Omental fat pad (tissue), 3 donors: ENCODE measurements at regions not wholly inside any gene's neighbourhood (a gene's known extent, or its start where the extent isn't known, plus 50 kb on each side); places are given as distances from the start of the nearest gene placed in this dataset.

Experiments used
- ATAC-seq: fragments of 150-250 bp; one replicate; pipeline ENCODE4 v1.9.1; 2016; ENCODE audit warnings: mild to moderate bottlenecking, moderate library complexity; ENCODE audit not compliant: low FRiP score
- DNase-seq: peaks from one replicate; pipeline ENCODE4 v3.0.0-alpha.2; 2019; ENCODE audit warnings: low spot score
- TF ChIP-seq, protein P1 (sequence below), 3 donors: fragments of 450-650 bp; IDR thresholded peaks; one replicate each; pipeline ENCODE4 v1.5.1; 2016 to 2017; ENCODE audit warnings: antibody characterized with exemption in 3 of 3, mild to moderate bottlenecking in 3 of 3, moderate library complexity in 2 of 3

DNA sequence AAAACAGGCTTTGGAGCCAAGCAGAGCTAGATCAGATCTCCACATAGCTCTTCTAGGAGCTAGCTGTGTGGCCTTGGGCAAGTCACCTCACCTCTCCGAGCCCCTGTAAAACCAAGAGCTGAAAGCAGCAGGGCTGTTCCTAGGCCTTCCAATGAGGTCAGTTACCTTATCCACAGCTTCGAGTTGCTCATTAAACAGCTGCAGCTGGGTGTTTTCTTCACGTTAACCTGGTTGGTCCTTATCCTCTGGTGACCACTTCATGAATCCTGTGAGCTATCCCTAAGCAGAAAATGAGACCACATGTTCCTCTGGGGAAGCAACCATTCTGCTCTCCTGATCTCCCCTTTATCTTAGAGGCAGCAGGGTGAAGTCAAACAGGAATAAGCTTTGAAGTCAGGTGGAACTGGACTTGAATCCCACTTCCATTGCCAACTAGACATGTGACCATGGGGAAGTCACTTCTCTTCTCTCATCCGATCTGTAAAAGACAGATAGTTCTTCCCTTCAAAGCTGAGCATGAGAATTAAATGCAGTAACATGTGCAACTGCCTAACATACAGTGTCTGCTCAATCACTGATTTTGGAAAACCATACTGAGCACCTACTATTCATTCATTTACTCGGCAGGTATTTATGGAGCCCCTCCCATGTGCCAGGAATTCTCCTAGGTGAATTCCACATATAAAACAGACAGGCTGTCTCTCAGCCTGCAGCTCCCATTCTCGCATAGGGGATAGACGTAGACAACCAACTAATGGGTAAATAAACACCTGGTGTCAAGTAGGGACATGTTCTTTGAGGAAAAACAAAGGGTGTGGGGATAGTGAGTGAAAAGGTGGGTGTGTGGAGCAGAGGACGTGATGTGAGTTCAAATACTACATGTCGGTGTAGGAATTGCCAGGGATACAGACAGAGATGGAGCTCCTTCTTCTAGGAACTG lies 111.7 kb upstream of the BOD1 start:
- ATAC-seq (no peak), DNase-seq (no peak)
- TF ChIP-seq, protein P1, sequence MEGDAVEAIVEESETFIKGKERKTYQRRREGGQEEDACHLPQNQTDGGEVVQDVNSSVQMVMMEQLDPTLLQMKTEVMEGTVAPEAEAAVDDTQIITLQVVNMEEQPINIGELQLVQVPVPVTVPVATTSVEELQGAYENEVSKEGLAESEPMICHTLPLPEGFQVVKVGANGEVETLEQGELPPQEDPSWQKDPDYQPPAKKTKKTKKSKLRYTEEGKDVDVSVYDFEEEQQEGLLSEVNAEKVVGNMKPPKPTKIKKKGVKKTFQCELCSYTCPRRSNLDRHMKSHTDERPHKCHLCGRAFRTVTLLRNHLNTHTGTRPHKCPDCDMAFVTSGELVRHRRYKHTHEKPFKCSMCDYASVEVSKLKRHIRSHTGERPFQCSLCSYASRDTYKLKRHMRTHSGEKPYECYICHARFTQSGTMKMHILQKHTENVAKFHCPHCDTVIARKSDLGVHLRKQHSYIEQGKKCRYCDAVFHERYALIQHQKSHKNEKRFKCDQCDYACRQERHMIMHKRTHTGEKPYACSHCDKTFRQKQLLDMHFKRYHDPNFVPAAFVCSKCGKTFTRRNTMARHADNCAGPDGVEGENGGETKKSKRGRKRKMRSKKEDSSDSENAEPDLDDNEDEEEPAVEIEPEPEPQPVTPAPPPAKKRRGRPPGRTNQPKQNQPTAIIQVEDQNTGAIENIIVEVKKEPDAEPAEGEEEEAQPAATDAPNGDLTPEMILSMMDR (IDR thresholded peaks at IDR 0.05), result no peak

- TF ChIP-seq, protein P1 (IDR thresholded peaks at IDR 0.05), result no peak
- DNase-seq (no peak), ATAC-seq (no peak)
These were observed 112.8 kb upstream of the BOD1 start for GRCh38 chr5:173729079-173729765.

DNA sequence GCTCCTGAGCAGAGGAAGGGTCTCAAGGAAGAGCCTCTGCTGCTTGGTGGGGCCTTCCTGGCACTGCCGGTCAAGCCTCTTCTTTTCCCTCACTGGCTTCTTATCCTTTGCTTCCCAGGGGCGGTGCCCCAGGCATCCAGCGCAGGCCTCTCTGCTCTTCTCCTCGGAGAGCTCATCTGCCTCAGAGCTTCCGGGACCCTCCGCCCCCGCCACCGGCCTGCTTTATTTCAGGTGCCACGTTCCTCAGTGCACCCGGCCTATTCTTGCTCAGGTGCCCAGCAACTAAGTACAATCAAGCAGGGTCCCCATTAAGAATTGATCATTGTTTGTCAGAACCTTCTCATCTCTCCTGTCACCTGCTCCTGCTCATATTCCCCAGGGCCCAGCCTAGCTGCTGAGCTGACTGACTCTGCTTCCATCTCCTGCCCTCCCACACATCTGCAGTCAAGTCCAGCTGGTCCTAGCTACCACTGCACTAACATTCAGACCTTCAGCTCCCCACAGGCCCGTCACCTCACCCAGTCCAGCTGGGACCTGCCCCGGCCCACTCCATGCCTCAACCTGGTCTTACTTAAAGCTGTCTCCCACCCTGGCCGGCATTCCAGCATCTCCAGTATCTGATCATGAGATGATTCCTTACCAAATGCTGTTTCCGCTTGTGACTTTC lies 114.3 kb upstream of the BOD1 start:
- ATAC-seq (no peak), DNase-seq (no peak)
- TF ChIP-seq, protein P1 (IDR thresholded peaks at IDR 0.05), result no peak

- ATAC-seq (no peak), DNase-seq (no peak)
- TF ChIP-seq, protein P1 (IDR thresholded peaks at IDR 0.05), result no peak
These were observed 116.6 kb upstream of the BOD1 start for GRCh38 chr5:173733021-173733420.

DNA sequence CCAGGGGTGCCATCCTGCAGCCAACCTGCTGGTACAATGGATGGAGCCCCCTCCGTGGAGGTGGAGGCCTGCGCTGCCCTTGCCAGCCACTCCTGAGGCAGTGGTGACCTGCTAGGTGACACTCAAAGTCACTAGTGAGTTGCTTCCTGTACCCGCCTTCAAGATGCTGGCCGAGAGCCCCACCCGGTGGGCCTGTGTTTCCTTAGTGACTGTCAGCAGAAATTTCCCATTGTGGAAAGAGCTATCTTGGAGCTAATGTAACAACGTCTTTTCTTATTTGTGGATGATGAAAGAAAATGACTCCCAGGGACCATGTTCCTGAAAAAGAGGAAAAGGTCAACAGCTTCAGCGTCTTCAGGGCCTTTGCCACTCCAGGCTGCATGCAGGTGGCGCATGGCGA lies 117.0 kb upstream of the BOD1 start:
- TF ChIP-seq, protein P1 (IDR thresholded peaks at IDR 0.05), result no peak
- DNase-seq (no peak), ATAC-seq (no peak)

DNA sequence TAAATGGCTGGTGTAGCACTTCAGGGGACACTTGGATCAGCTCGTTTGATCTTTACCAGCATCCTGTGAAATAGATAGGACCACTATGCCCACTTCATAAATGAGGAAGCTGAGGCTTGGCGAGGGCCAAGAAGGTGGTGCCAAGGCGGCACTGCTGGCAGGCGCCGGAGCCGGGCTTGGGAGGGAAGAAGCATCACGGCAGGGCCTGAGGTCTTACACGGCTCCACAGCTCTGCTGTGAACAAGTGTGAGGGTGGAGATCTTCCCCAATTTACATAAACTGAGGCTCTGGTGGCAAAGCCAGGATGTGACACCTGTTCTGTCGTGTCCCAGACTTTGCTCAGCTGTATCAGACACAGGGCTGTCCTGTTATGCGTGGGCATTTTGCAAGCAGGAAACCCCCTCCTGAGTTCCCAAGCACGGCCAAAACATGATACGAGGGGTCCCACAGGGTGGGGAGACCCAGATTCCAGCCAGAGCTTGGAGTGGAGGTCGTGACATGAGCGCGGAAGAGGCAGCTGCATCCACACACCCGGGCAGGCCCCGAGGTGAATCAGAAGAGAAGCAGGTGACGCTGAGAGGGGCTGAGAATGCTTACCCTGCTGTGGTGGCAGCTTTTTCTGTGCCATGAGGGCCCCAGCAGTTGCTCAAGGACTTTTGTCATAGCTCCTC lies 117.5 kb upstream of the BOD1 start:
- TF ChIP-seq, protein P1 (IDR thresholded peaks at IDR 0.05), result no peak
- ATAC-seq (no peak), DNase-seq (no peak)
